ENCODE measurements at regions not wholly inside any gene's neighbourhood (a gene's known extent, or its start where the extent isn't known, plus 50 kb on each side); places are given as distances from the start of the nearest gene placed in this dataset.

- TF ChIP-seq CTCF (IDR thresholded peaks at IDR 0.05) (no peak), POLR2A (IDR thresholded peaks at IDR 0.05) (no peak)
These were observed 351.1 kb upstream of the KLF6 start for GRCh38 chr10:4136121-4136520.

Data from testis (tissue), 2 donors.